ENCODE measurements at regions not wholly inside any gene's neighbourhood (a gene's known extent, or its start where the extent isn't known, plus 50 kb on each side); places are given as distances from the start of the nearest gene placed in this dataset.
"Not testable (repeated sequence)": the region's sequence is repeated elsewhere in the genome, so short reads cannot be mapped to it uniquely, and the experiment has no call there.

DNA sequence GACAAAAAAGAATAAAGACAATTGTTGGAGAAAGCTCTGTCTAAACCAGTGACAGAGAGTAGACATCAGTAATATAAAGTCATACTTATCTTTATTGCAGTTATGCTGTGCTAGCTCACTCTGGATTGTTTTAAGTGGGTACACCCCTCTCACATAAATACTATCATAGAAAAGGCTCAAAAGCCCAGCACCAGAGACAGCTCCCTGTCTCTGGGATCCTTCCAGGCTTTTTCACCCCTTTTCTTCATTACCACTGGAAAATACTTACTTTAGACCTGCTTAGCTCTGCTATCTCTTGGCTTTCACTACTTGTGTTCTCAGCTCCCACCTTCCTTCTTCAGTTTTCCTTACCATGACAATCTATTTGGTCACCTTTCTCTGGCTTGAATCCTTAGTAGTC is 259.1 kb upstream of the MINDY3 start:
- Histone ChIP-seq H3K4me3 (ENCODE audit: low read depth, low read length) (no peak overlapping the region), H3K27me3 (ENCODE audit: insufficient read depth, low read depth, severe bottlenecking) (no peaks in the 10 kb centered on the region), H3K36me3 (no peaks in the 10 kb centered on the region), H3K9me3 (ENCODE audit: severe bottlenecking) (no peaks in the 10 kb centered on the region), H3K27ac (no peak overlapping the region)
- no peak for DNase-seq
- TF ChIP-seq, protein P1, sequence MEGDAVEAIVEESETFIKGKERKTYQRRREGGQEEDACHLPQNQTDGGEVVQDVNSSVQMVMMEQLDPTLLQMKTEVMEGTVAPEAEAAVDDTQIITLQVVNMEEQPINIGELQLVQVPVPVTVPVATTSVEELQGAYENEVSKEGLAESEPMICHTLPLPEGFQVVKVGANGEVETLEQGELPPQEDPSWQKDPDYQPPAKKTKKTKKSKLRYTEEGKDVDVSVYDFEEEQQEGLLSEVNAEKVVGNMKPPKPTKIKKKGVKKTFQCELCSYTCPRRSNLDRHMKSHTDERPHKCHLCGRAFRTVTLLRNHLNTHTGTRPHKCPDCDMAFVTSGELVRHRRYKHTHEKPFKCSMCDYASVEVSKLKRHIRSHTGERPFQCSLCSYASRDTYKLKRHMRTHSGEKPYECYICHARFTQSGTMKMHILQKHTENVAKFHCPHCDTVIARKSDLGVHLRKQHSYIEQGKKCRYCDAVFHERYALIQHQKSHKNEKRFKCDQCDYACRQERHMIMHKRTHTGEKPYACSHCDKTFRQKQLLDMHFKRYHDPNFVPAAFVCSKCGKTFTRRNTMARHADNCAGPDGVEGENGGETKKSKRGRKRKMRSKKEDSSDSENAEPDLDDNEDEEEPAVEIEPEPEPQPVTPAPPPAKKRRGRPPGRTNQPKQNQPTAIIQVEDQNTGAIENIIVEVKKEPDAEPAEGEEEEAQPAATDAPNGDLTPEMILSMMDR (IDR thresholded peaks at IDR 0.05; ENCODE audit: low read depth, low read length): no peak

- TF ChIP-seq, protein P1 (IDR thresholded peaks at IDR 0.05; ENCODE audit: low read depth, low read length): no peak
- Histone ChIP-seq H3K4me3 (ENCODE audit: low read depth, low read length) (no peak overlapping the region), H3K27ac (no peak overlapping the region), H3K36me3 (no peaks in the 10 kb centered on the region), H3K27me3 (ENCODE audit: insufficient read depth, low read depth, severe bottlenecking) (no peaks in the 10 kb centered on the region), H3K9me3 (ENCODE audit: severe bottlenecking) (no peaks in the 10 kb centered on the region)
- no peak for DNase-seq
These were observed 260.3 kb upstream of the MINDY3 start for GRCh38 chr10:16120563-16120962.

DNA sequence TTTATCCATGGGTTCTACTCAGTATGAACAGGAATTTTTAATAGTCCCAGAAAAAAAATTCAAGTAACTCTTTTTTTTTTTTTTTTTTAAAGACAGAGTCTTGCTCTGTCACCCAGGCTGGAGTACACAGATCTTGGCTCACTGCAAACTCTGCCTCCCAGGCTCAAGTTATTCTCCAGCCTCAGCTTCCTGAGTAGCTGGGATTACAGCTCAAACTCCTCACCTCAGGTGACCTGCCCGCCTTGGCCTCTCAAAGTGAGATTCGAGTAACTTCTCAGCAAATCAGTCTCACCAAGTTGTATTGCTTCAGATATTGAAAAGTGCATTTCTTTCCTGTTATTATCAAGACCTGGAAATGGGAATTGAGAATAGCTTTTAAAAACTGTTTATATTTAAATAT is 281.2 kb upstream of the MINDY3 start:
- H3K4me3 ChIP-seq (ENCODE audit: low read depth, low read length): no peak overlapping the region
- H3K27me3 ChIP-seq (ENCODE audit: insufficient read depth, low read depth, severe bottlenecking): no peaks in the 10 kb centered on the region
- peak; percentile 36 for DNase-seq
- H3K27ac ChIP-seq: no peak overlapping the region
- TF ChIP-seq, protein P1 (IDR thresholded peaks at IDR 0.05; ENCODE audit: low read depth, low read length): no peak
- no peaks in the 10 kb centered on the region for H3K9me3 ChIP-seq (ENCODE audit: severe bottlenecking)
- no peaks in the 10 kb centered on the region for H3K36me3 ChIP-seq

- no peaks in the 10 kb centered on the region for H3K27me3 ChIP-seq (ENCODE audit: insufficient read depth, low read depth, severe bottlenecking)
- H3K4me3 ChIP-seq (ENCODE audit: low read depth, low read length): no peak overlapping the region
- DNase-seq: no peak
- TF ChIP-seq, protein P1 (IDR thresholded peaks at IDR 0.05; ENCODE audit: low read depth, low read length): no peak
- H3K9me3 ChIP-seq (ENCODE audit: severe bottlenecking): no peaks in the 10 kb centered on the region
- no peaks in the 10 kb centered on the region for H3K36me3 ChIP-seq
- no peak overlapping the region for H3K27ac ChIP-seq
These were observed 286.7 kb upstream of the MINDY3 start for GRCh38 chr10:16146993-16147392.

DNA sequence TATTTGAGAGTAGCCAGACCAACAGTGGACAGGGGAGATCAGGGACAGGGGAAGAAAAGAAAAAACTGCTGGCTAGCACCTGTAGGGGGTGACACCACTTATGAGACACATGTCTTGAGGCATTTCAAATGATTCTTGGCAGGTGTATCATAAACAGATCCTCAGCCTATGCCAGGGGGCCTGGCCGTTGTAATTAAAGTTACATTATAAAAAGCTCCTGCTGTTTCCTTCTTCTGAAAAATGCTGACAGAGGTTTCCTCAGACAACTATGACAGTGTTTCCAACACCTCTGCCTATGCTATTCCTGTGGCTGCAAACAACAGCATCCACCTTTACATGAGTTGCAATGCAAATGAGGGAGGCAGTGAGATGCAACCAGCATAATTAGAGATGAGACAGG is 281.0 kb upstream of the PTER start:
- no peak overlapping the region for H3K4me3 ChIP-seq (ENCODE audit: low read depth, low read length)
- H3K9me3 ChIP-seq (ENCODE audit: severe bottlenecking): no peaks in the 10 kb centered on the region
- H3K36me3 ChIP-seq: no peaks in the 10 kb centered on the region
- no peak overlapping the region for H3K27ac ChIP-seq
- DNase-seq: no peak
- no peaks in the 10 kb centered on the region for H3K27me3 ChIP-seq (ENCODE audit: insufficient read depth, low read depth, severe bottlenecking)
- TF ChIP-seq, protein P1 (IDR thresholded peaks at IDR 0.05; ENCODE audit: low read depth, low read length): no peak

GRCh38 chr10:16156681-16157080 is 280.1 kb upstream of the PTER start:
- H3K27me3 ChIP-seq (ENCODE audit: insufficient read depth, low read depth, severe bottlenecking): no peaks in the 10 kb centered on the region
- H3K36me3 ChIP-seq: no peaks in the 10 kb centered on the region
- H3K4me3 ChIP-seq (ENCODE audit: low read depth, low read length): no peak overlapping the region
- DNase-seq: no peak
- TF ChIP-seq, protein P1 (IDR thresholded peaks at IDR 0.05; ENCODE audit: low read depth, low read length): no peak
- H3K27ac ChIP-seq: no peak overlapping the region
- H3K9me3 ChIP-seq (ENCODE audit: severe bottlenecking): no peaks in the 10 kb centered on the region

- H3K9me3 ChIP-seq (ENCODE audit: severe bottlenecking); H3K27me3 ChIP-seq (ENCODE audit: insufficient read depth, low read depth, severe bottlenecking); H3K27ac ChIP-seq; H3K4me3 ChIP-seq (ENCODE audit: low read depth, low read length); DNase-seq; H3K36me3 ChIP-seq: not testable (repeated sequence)
These were observed 271.7 kb upstream of the PTER start for GRCh38 chr10:16165067-16165466.
